ENCODE measurements at regions not wholly inside any gene's neighbourhood (a gene's known extent, or its start where the extent isn't known, plus 50 kb on each side); places are given as distances from the start of the nearest gene placed in this dataset.
"Not testable (repeated sequence)": the region's sequence is repeated elsewhere in the genome, so short reads cannot be mapped to it uniquely, and the experiment has no call there.

DNA sequence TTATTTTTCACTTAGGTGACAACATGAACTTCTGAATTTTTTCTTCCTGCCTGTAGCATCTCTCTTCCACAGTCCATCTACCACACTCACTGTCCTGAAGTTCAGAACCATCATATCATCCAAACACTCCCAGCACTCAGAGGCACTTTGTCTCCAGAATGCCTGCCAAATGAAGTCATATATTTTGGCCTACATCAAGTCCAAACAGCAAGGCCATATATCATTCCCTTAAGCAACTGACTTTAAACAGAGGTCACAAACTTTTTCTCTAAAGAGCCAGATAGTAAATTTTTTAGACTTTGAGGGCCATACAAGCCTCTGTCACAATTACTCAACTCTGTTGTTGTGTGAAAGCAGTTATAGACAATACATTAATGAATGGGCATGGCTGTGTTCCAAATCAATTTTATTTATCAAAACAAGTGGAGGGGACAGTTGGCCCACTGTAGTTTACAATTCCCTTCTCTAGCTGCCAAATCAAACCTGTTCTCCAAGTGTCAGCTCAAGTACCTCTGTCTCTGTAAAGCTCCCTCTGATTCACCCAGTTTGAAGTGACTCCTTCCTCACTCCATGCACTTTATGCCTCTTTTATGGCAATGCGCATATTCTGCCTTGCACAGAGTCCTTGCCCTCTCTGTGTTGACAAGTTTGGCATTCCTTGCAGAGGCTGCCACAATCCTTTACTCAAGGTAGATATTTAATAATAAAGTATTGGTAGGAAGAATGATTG is 305.7 kb downstream of the FZD1 start:
- no peak for DNase-seq
- in situ Hi-C loops (cut with HindIII; ENCODE audit: low pct_ligation_motif_present, low pct_unique_long_range_greater_than_20kb, low sequenced_read_pairs): no loop called here

DNA sequence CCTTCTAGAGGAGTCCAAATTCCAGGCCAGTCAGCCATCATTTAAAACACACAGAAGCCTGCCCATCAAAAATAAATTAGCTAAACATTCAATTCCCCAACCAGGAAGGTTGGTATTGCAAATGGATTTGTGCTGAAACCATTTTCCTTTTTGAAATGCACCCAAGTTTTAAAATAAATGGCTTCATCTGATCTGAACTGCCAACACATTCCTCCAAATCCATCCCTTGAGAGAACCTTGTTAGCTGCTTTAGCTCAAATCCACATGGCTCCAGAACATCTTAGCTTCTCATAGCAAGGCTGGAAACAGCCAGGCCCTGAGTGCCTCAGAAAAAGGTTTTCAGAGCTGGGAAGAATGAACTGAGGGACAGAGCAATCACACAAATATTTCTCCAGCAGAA is 306.3 kb downstream of the FZD1 start:
- DNase-seq: no peak
- in situ Hi-C loops (cut with HindIII; ENCODE audit: low pct_ligation_motif_present, low pct_unique_long_range_greater_than_20kb, low sequenced_read_pairs): no loop called here

GRCh38 chr7:91571601-91572000 is 307.4 kb downstream of the FZD1 start:
- DNase-seq: no peak
- in situ Hi-C loops (cut with HindIII; ENCODE audit: low pct_ligation_motif_present, low pct_unique_long_range_greater_than_20kb, low sequenced_read_pairs): no loop called here

DNA sequence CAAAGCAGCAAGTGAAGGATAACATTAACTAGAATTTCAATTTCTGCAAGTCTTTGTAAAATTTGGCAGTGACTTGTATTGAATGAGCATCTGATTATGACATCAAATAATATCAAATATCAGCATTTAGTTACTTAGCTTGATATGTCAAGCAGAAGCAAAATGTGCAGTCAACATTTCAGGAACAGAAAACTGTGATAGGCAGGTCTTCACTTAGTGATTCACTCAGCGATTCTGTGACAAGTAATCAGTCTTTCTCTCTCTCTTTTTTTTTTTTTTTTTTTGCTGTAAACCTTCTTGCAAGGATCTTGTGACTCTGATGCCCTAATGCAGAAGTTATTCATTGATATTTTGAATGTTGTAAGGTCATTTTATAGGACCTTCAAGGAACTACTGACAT is 307.1 kb downstream of the MTERF1 start:
- no peak for DNase-seq
- in situ Hi-C loops (cut with HindIII; ENCODE audit: low pct_ligation_motif_present, low pct_unique_long_range_greater_than_20kb, low sequenced_read_pairs): no loop called here

DNA sequence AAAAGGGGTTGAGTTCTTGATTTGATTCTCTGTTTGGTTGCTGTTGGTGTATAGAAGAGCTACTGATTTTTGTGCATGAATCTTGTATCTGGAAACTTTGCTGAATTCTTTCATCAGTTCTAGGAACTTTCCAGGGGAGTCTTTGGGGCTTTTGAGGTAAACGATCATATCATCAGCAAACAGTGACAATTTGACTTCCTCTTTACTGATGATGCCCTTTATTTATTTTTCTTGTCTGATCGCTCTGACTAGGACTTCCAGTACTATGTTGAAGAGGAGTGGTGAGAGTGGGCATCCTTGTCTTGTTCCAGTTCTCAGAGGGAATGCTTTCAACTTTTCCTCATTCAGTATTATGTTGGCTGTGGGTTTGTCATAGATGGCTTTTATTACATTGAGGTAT is 304.0 kb downstream of the MTERF1 start:
- DNase-seq; in situ Hi-C loops (cut with HindIII; ENCODE audit: low pct_ligation_motif_present, low pct_unique_long_range_greater_than_20kb, low sequenced_read_pairs): not testable (repeated sequence)

DNA sequence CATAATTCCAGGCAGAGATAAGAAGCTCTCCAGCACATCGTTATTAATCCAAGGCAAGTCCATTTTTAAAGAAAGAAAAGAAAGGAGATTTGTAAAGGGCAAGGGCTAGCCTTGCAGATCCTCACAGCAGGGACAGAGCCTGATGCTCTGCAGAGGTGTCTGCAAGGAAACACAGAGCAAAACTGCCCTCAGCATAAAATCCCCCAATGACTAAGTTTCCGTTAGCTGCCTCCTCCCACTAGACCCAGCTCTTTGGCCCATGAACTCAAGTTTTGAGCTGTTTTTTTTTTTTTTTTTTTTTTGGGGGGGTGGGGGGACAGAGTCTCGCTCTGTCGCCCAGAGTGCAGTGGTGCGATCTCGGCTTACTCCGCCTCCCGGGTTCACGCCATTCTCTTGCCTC is 300.7 kb downstream of the MTERF1 start:
- no peak for DNase-seq
- in situ Hi-C loops (cut with HindIII; ENCODE audit: low pct_ligation_motif_present, low pct_unique_long_range_greater_than_20kb, low sequenced_read_pairs): no loop called here

DNA sequence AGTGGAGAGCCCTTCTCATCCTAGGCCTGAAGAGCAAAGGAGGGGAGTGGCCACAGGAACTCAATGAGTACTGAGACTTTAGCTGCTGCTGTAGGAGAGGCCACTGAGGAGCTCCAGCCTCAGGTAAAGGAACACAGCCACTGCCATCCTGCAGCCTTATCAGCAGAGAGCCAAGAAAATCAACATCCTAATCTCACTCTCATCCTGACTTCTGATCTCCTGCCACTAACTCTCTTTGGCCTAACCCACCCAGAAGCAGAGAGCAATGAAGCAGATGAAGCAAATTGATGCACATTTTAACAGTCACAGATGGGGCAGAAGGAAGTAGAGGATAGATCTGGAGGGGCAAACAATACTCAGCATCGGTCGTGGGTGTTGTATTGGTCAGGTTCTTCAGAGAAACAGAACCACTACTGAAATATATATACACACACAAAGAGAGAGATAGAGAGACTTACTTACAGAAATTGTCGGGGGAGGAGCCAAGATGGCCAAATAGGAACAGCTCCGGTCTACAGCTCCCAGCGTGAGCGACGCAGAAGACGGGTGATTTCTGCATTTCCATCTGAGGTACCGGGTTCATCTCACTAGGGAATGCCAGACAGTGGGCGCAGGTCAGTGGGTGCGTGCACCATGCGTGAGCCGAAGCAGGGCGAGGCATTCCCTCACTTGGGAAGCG is 297.6 kb downstream of the MTERF1 start:
- in situ Hi-C loops (cut with HindIII; ENCODE audit: low pct_ligation_motif_present, low pct_unique_long_range_greater_than_20kb, low sequenced_read_pairs): no loop called here
- no peak for DNase-seq

DNA sequence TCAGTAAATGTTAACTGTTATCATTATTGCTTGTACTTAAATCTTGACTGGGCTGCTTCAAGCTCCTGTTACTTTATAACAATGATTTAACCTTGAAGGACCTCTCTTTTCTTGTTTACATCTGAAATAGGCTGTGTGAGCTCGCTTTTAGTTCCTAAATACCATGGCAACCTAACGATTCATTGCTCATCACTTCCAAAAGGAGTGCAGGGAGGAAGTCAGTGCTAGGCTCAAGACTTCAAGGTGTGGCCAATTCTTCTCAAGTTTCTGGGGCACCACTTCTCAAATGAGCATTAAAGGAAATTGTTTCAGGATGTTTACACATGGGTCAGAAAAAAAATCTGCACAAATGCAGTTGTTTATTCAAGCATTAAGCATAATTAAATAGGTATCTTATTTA is 284.2 kb downstream of the MTERF1 start:
- in situ Hi-C loops (cut with HindIII; ENCODE audit: low pct_ligation_motif_present, low pct_unique_long_range_greater_than_20kb, low sequenced_read_pairs): no loop called here
- DNase-seq: no peak

- no peak for DNase-seq
- in situ Hi-C loops (cut with HindIII; ENCODE audit: low pct_ligation_motif_present, low pct_unique_long_range_greater_than_20kb, low sequenced_read_pairs): no loop called here
Measured at GRCh38 chr7:91598791-91599190, 281.7 kb downstream of the MTERF1 start.

DNA sequence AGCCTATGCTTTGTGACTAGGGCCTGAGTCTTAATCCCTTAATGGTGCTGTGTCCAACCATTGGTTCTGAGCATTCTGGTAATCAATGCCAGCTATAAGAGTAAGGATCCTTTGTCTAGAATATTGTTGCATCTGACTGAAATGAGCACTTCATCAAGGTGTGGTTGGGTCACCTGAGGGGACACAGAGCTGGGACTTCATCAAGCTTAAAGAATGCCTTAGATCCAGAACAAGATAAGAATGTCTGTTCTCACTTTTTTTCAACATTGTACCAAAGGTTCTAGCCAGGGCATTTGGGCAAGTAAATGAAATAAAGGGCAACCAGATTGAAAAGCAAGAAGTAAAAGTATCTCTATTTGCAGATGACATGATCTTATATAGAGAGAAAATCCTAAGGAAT is 280.4 kb downstream of the MTERF1 start:
- in situ Hi-C loops (cut with HindIII; ENCODE audit: low pct_ligation_motif_present, low pct_unique_long_range_greater_than_20kb, low sequenced_read_pairs): no loop called here
- DNase-seq: no peak

DNA sequence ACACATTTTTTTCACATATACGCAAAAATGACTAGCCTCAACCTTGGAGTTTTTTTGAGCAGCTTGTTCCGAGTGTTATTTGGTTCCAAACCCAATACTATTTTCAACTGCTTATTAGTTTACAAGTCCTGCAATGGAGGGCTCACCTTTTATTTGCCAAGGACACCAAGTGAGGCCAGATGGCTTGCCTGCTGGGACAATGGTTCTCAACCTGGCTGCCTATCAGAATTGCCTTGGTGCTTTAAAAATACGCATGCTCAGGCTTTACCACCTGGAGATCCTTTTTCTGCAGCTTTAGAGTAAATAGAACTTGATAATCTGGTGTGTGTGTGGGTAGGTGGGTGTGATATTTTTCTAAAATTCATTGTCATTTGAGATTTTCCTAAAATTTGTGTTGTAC is 276.8 kb downstream of the MTERF1 start:
- DNase-seq: no peak
- in situ Hi-C loops (cut with HindIII; ENCODE audit: low pct_ligation_motif_present, low pct_unique_long_range_greater_than_20kb, low sequenced_read_pairs): no loop called here

DNA sequence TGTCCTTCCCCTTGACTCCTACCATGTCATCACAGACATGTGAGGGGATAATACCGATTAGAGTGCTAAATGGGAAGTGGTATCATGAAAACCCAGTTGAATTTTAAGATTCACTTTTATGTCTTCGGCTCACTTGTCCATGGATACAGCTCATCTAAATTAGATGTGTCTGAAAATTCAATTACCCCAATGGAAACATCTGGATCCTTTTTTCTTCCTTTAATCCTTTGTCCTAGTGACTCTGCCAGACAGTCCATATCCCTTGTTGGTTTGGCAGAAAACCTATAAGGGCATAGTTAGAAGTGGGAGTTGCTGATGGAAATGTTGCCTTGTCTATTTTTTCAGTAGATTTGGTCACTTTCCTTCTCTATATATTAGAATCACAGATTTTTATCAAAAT is 271.9 kb downstream of the MTERF1 start:
- in situ Hi-C loops (cut with HindIII; ENCODE audit: low pct_ligation_motif_present, low pct_unique_long_range_greater_than_20kb, low sequenced_read_pairs): no loop called here
- no peak for DNase-seq

- DNase-seq: peak; percentile 15
- in situ Hi-C loops (cut with HindIII; ENCODE audit: low pct_ligation_motif_present, low pct_unique_long_range_greater_than_20kb, low sequenced_read_pairs): no loop called here
Measured at GRCh38 chr7:91609525-91609924, 271.0 kb downstream of the MTERF1 start.

GRCh38 chr7:91614431-91614830 is 266.1 kb downstream of the MTERF1 start:
- no peak for DNase-seq

DNA sequence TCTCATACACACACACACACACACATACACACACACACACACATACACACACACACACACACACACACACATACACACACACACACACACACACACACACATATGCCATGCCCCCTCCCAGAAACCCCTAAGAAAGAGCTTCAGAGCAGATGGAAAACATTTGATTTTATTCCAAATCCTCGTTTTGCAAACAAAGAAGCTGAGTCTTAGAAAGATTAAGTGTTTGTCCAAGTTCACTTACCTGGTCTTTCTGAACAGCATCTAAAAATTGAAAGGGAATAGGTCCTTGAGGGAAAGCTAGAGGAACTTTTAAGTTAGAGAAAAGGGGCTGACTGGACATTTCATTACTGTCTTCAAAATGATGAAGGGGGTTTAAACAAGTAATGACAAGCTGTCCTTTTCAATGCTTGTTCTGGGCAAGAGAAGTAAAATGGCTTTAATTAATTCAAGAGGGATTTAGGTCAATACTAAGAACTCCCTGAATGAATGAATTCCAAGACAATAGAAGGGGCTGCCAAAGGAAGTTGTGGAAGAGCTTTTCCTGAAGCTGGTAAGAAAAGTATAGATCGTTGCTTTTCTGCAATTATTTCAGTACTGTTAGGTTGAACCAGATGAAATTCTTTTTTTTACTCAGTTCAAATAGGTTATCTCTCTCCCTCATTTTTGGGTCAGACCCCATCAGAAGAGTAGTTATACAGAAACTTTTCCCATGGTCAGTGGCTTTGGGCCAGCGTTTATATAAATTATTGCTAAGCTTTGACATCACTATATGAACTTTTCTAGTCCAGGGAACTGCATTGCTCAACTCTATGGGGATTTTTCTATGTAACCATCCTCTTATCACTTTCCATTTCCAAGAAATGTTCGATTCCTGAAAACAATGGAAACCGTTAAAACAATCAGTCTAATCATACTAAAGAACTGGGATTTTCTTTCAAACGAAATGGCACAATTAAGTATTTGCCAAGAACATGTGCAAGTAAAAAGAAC is 261.4 kb downstream of the MTERF1 start:
- DNase-seq: no peak
- in situ Hi-C loops (cut with HindIII; ENCODE audit: low pct_ligation_motif_present, low pct_unique_long_range_greater_than_20kb, low sequenced_read_pairs): no loop called here

More at GRCh38 chr7:91614431-91614830, 266.1 kb downstream of the MTERF1 start:
- in situ Hi-C loops (cut with HindIII; ENCODE audit: low pct_ligation_motif_present, low pct_unique_long_range_greater_than_20kb, low sequenced_read_pairs): no loop called here

DNA sequence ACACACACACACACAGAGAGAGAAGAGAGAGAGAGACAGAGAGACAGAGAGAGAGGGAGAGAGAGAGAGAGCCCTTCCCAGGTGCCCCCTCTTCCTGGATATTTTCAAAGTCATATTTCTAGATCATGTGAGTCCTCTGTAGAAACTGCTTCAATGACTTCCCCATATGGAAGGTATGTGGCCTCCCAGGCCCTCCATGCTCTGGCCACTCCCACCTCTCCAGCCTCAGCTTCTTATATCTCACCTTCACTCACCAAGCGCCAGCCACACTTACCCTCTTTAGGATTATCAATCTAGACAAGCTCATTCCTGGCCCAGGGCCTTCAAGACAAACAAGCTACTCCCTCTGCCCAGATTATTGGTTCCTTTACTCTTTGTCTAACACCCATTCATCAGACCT is 259.7 kb downstream of the MTERF1 start:
- no peak for DNase-seq
- in situ Hi-C loops (cut with HindIII; ENCODE audit: low pct_ligation_motif_present, low pct_unique_long_range_greater_than_20kb, low sequenced_read_pairs): no loop called here

- DNase-seq; in situ Hi-C loops (cut with HindIII; ENCODE audit: low pct_ligation_motif_present, low pct_unique_long_range_greater_than_20kb, low sequenced_read_pairs): not testable (repeated sequence)
Measured at GRCh38 chr7:91627324-91627723, 253.2 kb downstream of the MTERF1 start.

GRCh38 chr7:91628742-91629141 is 251.8 kb downstream of the MTERF1 start:
- in situ Hi-C loops (cut with HindIII; ENCODE audit: low pct_ligation_motif_present, low pct_unique_long_range_greater_than_20kb, low sequenced_read_pairs): no loop called here
- no peak for DNase-seq
